ENCODE measurements at regions not wholly inside any gene's neighbourhood (a gene's known extent, or its start where the extent isn't known, plus 50 kb on each side); places are given as distances from the start of the nearest gene placed in this dataset.

DNA sequence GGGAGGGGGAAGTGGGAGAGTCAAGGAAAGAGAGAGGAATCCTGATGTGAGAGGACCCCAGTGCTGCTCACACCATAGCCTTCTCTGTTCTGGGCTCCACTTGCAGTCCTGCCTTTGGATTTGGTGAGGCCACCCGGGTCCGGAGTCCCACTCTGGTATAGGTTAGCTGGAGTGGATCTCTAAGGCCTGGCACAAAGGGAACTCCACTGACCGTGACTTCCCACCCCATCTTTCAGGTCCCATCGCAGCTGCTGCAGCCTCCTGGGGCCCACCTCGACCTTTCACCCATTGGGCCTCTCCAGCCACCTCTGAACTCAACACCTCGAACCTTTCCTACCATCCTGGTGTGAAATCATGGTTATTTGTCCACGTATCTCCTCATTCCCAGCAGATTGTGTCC lies 324.4 kb downstream of the MATN1 start:
- TF ChIP-seq POLR2AphosphoS5 (IDR thresholded peaks at IDR 0.05; ENCODE audit: low read depth, low read length) (no peak), POLR2A (IDR thresholded peaks at IDR 0.05; ENCODE audit: low read depth, low read length) (no peak)
